ENCODE measurements at regions not wholly inside any gene's neighbourhood (a gene's known extent, or its start where the extent isn't known, plus 50 kb on each side); places are given as distances from the start of the nearest gene placed in this dataset.
"Not testable (repeated sequence)": the region's sequence is repeated elsewhere in the genome, so short reads cannot be mapped to it uniquely, and the experiment has no call there.

DNA sequence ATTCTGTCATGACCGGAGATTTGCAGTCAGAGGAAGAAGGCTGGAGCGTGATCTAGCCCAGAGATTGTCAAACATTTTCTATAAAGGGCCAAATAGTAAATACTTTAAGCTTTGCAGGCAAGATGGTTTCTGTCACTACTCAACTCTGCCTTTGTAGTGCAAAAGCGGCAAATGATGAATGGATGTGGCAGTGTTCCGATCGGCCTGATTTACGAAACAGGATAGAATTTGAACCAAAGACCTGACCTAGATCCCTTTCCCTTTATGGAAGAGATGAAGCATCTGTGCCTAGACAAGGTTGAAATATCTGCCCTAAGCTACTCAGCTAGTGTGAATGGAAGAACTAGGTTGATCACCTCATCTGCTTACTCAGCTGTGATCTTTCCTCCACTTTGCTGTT is 209.5 kb downstream of the YTHDC2 start:
- DNase-seq: no peak

DNA sequence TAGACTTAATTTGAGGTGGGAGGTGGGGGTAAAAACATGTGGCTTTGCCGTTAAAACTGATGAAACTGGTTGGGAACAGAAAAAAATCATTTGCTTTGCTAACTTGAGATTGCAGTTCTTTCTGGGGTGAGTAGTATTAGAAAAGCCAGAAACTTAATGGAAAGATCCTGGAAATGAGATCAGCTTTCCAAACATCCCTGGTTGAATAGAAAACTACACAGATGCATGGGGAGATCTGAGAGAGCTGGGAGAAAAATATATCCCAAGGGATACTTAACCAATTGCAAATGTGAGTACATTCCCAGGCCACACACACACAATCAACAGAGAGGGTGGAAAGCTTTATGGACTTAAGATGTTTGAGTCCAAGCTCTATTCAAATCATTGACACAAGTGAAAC is 222.3 kb downstream of the YTHDC2 start:
- no peak for DNase-seq

DNA sequence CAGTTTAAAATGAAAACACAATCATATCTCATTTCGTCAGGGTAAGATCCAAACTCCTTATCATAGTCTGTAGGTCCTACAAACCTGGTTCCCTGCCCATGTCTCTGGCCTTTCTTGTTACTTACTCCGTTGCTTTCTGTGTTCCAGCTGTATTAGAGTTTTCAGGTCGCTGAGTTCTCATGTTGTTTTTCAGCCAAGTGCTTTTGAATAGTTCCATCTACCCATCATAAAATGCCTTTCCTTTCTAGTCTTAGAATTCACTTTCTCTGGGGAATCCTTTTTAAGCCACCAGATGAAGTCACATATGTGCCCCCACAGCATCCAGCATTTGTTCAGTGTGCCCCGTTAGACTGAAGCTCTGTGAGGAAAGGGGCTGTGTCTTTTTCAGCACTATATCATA is 228.7 kb downstream of the YTHDC2 start:
- no peak for DNase-seq

DNA sequence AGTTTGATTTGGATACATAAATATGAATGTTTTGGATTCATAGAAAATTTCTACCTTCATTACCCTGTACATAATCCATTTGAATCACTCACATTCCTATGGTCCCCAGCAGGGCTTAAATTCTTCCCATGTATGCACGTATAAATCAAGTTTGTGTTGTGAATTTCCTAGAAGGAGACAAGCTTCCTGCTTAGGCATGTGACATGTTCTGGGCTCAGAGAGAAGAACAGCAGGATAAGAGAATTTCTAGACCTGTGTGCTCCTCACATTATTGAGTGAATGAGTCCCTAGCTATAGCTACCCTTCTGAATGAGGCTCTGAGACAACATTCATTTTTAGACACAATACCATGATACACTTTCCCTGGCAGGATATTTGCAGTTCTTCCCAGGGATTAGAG is 229.1 kb downstream of the YTHDC2 start:
- no peak for DNase-seq

DNA sequence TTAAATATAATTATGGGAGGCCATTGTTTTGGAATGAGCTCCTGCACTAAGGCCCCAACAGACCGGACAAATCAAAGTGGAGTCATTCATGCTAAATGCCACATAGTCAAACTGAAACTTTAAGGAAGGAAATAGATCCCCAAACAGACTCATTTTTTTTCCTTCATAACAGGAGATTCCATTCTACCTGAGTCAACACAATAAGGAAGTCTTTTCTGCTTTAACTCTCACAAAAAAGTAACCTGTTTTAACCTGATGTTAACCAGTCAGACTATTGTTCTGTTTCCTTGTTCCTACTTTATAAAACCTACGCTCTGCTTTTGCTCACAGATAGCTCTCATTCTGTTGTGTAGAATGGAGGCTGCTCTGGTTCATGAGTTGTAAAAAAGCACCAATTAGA is 234.9 kb downstream of the YTHDC2 start:
- no peak for DNase-seq

DNA sequence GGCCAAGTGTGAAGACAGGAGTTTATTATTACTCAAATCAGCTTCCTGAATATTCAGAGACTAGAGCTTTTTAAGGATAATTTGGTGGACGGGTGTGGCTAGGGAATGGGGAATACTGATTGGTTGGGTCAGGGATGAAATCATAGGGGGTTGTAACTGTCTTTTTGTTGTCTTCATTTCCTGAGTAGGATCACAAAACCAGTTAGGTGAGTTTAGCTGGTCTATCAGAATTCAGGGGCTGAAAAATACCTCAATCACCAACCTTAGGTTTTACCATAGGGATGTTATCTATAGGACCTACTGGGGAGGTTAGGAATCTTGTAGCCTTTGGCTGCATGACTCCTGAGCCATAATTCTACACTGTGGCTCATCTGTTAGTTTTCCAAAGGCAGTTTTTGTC is 235.8 kb downstream of the YTHDC2 start:
- DNase-seq: no peak

DNA sequence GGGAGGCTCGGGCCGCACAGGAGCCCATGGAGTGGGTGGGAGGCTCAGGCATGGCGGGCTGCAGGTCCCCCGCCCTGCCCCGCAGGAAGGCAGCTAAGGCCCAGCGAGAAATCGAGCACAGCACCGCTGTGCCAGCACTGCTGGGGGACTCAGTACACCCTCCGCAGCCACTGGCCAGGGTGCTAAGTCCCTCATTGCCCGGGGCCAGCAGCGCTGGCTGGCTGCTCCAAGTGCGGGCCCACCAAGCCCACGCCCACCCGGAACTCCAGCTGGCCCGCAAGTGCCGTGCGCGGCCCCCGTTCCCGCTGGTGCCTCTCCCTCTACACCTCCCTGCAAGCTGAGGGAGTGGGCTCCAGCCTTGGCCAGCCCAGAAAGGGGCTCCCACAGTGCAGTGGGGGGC is 239.7 kb downstream of the YTHDC2 start:
- not testable (repeated sequence) for DNase-seq

DNA sequence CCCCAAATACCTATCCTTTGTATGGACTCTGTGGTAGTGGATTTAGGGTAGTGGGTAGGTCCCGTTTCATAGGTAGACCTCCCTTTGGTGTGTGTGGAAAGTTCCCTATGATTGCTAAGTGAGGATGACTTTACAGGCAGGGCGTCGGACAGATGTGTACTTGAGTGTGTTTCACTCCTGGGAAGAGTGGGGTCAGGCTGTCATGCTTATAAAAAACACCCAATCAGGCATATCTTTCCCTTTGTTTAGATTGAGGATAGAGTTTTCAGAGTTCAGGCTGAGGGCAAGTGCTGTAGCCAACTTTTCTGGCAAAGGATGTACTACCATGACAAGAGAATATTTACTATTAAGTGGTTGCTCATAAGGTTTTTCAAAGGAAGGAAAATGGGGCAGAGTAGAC is 242.0 kb downstream of the YTHDC2 start:
- DNase-seq: no peak

DNA sequence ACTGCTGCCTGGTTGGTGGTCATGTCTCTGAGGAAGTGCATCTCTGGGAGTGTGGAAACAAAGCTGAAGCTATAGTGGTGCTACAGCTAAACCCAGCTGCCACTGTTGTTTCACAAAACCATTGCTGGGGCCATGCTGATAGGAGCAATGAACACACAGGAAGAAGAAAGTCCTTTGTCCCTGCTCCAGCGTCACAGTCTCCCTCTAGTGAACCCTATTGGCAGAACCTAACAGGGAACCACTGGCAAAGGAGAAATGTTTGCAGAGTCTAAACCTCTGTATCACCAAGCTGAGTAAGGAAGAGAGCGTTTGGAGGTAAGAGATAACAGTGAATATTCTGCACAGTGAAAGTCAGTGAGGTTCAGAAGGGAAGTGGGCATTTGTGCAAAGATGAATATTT is 244.0 kb downstream of the YTHDC2 start:
- no peak for DNase-seq

DNA sequence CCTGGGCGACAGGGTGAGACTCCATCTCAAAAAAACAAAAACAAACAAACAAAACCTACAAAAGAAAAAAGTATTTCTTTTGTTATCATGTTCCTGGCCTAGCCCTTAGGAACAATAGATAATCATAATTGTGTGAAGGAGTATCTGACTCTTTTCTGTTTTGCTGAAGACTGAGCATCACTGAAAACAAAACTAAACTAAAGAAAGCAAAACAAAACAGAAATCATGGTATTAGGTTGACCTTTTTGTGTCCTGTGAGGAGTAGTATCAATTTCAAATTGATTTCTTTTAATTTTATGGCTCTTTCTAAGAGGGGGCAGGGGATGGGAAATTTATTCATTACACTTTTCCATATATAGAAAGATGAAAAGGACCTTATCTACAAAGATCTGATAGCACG is 246.0 kb downstream of the YTHDC2 start:
- no peak for DNase-seq

DNA sequence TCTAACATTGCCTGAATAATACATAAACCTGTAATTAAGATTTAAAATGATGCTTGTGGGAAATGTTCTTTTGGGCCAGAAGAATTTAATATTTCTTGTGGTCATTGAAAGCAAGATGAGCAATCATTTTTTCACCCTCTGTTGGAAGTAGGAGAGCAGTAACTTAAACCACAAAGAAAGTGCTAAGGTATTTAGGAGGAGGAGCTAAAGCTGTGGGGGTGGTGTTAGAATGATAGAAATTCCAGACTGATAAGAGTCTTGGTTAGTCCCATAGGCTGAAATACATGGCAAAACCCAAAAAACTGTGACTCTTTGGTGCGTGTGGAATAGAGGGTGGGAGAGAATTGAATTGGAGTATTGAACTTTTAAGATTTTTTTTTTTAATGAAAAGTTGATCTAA is 247.0 kb downstream of the YTHDC2 start:
- no peak for DNase-seq

DNA sequence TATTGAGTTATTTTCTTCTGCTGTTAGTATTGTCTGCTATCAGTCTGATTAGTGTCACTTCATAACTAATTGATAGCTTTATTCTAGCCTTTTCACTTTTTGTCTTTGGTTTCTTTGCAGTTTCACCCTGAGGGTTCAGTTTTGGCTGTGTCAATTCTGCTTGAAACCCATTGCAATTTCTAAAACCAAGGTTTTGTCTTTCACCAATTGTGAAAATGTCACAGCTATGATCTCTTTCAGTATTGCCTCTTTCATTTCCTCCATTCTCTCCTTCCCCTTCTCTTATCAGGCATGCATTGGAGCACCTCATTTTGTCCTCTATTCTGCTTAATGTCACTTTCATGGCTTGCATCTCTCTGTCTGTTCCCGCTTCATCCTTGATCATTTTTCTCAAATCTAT is 248.1 kb downstream of the YTHDC2 start:
- DNase-seq: no peak

DNA sequence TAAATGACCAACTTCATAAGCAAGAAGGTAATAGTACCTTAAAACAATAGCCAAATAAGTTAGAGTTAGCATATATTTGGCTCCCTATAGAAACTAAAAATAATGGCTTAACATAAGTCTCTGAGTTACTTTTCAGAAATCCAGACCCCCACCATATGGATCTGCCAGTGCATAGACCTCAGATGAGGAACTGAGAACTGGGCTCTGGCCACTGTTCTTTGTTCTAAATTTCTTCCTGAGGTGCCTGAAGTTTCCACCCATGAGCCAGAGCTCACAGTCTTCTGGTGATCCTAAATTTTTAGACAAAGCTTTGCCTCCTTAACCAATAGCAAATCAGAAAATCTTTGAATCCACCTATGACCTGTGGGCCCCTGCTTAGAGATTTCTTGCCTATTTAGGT is 250.9 kb downstream of the YTHDC2 start:
- no peak for DNase-seq

DNA sequence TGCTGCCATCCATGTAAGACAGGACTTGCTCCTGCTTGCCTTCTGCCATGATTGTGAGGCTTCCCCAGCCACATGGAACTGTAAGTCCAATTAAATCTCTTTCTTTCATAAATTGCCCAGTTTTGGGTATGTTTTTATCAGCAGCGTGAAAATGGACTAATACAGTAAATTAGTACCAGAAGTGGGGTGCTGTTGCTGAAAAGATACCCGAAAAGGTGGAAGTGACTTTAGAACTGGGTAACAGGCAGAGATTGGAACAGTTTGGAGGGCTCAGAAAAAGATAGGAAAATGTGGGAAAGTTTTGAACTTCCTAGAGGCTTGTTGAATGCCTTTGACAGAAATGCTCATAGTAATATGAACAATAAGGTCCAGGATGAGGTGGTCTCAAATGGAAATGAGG is 253.3 kb downstream of the YTHDC2 start:
- DNase-seq: not testable (repeated sequence)

DNA sequence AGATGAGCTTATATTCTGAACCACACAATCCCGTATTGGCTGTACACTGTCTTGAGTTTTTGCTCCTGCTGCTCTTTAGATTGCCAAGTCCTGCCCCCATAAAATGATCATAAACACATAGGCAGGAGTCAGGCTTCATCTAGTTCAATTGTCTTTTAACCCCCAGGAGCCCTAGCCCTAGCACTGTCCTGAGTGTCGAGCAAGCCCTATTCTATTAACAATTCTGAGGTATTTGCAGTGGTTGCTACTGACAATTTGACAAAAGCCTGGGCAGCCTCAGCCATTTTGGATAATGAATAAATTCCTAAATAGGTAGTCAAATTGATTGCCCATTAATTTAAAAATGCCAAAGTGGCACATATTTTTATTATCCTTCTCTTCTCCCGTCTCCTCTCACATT is 257.2 kb downstream of the YTHDC2 start:
- DNase-seq: no peak

DNA sequence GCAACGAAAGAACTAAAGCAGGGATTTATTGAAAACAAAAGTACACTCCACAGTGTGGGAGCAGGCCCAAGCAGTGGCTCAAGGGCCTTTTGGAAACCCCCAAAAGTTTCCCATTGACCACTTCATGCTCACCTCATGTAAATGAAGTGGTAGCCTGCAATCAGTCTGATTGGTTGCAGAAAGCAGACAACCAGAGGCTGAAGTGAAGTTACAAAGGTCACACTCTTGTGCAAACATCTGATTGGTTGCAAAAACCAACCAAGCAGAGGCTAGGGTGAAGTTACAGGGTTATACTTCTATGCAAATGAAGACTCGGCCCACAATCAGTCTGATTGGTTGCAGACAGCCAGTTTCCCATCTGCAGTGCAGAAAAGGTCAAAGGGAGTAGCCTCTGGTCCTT is 258.0 kb downstream of the YTHDC2 start:
- DNase-seq: no peak

DNA sequence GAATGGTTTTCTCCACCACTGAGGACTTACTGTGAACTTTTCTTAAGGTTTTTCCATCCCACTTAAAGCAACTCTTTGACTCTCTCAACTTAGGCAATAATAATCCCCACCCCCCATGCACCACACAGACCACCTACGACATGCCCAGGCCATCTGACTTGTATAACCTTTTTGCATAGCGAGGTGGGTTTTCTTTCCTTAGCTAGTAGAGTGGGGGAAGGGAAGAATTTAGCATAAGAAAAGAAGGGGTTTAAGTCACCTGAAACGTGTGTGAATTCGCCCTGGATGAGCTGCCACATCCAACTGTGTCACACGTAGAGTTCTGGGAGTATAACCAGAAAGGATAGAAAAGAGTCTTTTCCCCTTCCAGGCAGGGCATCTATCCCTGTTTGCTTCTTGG is 262.7 kb downstream of the YTHDC2 start:
- DNase-seq: no peak

DNA sequence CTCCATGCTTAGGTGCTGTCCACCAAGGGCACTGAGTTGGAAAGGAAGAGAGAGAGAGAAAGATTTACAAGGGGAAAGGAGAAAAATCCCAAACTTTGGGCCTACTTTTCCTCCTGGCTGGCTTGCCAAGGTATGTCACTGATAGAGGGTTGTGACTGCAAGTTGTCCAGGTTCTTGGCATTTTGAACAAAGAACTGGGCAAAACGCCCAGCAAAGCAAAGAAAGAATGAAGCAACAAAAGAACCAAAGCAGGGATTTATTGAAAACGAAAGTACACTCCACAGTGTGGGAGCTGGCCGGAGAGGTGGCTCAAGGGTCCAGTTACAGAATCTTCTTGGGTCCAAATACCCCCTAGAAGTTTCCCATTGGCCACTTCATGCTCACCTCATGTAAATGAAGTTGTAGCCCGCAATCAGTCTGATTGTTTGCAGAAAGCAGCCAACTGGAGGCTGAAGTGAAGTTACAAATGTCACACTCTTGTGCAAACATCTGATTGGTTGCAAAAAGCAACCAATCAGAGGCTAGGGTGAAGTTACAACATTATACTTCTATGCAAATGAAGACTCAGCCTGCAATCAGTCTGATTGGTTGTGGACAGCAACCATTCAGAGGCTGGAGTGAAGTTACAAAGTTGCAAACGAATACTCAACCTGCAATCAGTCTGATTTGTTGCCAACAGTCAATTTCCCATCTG is 263.5 kb downstream of the YTHDC2 start:
- DNase-seq: no peak

DNA sequence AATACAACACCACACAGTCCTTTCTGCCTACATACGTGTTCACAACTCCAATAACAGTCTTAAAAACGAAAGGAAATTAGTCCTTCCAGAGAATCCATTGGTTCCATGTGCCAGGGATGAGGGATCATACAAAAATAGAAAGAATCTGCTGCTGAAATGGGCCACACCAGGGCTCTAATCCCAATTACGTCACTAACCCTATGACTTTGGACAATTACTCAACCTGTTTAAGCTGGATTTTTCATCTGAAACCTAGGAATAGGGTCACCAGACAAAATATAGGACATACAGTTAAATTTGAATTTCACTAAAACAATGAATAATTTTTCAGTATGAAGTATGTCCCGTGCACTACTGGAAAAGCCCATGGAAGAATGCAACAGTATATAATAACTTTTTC is 264.7 kb downstream of the YTHDC2 start:
- DNase-seq: no peak

DNA sequence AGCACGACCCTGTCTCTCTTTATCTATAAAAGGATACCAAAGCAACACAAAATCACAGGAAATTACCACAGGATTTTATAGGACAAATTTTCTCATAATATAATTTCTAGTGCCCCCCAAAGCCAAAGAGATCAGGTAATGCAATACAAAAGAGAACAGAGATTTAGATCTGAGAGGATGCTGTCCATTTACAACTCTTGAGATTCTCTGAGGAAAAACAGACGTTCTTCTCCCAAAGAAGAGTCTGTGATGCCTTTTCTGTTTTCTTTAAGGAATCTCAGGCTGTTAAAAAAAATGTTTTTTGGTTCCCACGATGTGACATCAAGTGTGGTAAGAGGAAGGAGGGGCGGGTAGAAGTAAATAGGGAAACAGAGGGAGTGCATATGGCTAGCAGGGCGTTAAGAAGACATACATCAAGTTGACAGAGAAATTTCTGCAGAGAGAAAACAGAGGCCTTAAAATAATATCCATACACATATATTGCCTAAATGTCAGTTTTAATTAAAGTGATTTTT is 274.7 kb downstream of the YTHDC2 start:
- no peak for DNase-seq

DNA sequence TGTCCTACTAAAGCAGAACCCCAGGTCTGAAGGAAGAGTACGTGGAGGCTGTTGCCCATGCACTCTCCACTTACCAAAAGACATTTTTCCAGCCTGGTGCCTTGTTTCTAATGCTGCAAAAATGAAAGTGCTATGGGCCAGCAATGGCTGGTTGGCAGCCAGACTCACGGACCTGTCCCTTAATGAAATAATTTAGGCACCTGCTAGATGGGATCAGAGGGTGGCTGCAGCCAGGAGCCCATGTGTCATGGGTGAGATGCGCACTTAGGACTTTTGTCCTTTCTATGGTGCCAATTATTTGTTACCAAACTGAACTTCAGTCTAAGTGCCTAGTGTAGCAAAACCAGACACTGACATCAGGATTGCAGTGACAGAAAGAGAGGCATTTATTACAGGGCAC is 276.3 kb downstream of the YTHDC2 start:
- DNase-seq: no peak

DNA sequence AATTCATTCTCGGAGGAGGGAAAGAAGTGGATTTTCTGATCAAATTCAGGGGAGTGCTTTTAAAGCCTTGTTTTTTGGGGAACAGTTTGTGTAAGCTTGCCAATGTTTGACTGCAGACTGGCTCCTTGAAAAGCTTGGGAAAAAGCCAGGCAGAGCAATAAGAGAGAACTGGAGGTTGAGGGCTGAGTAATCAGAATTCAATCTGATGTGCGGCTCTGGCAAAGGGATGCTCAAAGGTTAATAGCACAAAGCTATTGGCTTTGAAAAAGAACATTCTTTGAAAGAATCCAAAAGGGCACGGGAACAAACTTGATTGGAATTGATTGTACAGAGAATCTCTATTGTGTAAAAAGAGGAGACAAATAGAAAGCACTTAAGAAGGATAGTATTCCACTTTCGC is 279.3 kb downstream of the YTHDC2 start:
- DNase-seq: no peak

DNA sequence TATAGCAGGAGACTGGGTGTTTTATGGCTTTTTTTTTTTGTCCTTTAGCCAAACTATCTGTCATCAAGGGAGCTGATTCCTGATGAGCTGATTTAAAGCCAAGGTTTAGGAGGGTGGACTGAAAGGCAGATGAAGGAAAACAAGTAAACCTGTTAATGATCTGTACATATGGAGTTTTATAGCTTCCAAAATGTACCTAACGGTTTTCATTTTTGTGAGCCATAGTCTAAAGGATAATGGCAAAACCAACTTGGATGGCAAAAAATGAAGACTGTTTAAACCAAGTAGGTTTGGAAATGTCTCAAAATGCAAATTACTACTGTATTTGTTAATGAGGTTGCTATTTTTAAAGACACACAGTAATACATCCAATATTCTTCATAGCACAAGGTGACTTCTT is 281.5 kb downstream of the YTHDC2 start:
- DNase-seq: no peak

DNA sequence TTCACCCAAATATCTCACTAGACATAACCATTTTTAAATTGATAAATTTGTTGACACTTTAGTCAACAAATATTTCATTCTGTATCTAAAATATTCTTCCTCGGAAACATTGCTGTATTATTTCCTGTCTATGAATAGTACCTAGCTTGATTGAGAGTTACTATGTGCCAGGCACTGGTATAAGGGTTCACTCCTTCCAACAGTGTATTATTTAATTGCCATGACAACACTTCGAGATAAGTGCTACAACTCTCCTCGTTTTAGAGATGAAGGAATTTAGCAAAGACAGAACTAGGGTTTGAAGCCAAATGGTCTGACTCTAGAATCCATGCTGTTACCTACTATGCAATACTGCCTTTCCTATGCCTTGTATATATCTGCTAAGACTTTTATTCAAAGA is 287.2 kb downstream of the YTHDC2 start:
- DNase-seq: no peak

DNA sequence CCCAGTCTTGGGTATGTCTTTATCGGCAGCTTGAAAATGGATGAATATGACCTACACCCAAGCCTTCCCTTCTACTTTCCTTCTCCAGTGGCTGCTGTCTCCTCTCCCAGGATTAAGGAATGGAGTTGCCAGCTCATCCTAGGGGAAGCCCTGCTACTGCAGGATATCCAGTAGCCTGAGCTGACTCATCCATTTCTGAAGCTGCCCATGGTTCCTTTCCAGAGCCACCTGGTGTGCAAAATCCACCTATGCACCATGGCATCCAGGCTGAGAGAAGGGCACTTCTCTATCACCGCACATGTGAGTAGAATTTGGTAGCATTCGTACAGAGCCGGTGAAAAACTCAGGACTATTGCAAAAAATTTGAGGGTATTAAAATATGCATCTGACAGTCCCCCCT is 290.8 kb downstream of the YTHDC2 start:
- no peak for DNase-seq

DNA sequence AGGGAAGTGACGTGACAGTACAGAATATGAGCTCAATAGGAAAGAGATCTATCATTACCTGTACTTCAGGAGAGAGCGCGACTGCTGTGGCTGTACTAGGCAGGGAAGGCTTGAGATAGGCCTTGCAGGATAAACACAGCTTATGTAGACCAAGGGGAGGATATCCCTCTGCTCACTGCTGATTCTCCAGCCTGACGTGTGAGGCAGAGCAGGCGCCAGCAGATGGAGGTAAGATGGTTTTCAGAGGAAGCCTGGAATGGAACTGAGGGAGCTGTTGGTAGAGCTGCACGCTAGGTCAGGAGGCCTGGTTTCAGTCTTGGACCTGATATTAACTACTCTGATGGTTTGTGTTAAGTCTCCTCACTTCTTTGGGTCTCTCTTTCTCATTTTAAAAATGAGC is 291.4 kb downstream of the YTHDC2 start:
- DNase-seq: no peak
